Progenitor cell of endocrine pancreas (in vitro differentiated cells): ENCODE measurements at regions not wholly inside any gene's neighbourhood (a gene's known extent, or its start where the extent isn't known, plus 50 kb on each side); places are given as distances from the start of the nearest gene placed in this dataset.

Source experiments
- DNase-seq: peaks from one replicate; pipeline ENCODE4 v3.0.0; 2021; ENCODE audit warnings: low spot score; ENCODE audit not compliant: unreplicated experiment
- H3K27ac Mint-ChIP-seq: 2 replicates; pipeline ENCODE4 v1.8.0; 2021; ENCODE audit warnings: mild to moderate bottlenecking, moderate library complexity, mixed read lengths
- H3K27me3 Mint-ChIP-seq: 2 replicates; pipeline ENCODE4 v1.8.0; 2021; ENCODE audit warnings: mixed read lengths
- H3K36me3 Mint-ChIP-seq: 2 replicates; pipeline ENCODE4 v1.8.0; 2022; ENCODE audit warnings: mixed read lengths; ENCODE audit not compliant: insufficient read depth
- H3K4me1 Mint-ChIP-seq: 2 replicates; pipeline ENCODE4 v1.8.0; 2021; ENCODE audit warnings: low read depth, mixed read lengths
- H3K4me3 Mint-ChIP-seq: 2 replicates; pipeline ENCODE4 v1.8.0; 2021; ENCODE audit warnings: low read depth, mild to moderate bottlenecking, moderate library complexity, mixed read lengths
- H3K9me3 Mint-ChIP-seq: 2 replicates; pipeline ENCODE4 v1.8.0; 2021; ENCODE audit warnings: low read depth, mixed read lengths
- TF ChIP-seq, protein P1 (sequence below): fragments of 200-600 bp; sonication (generic); IDR thresholded peaks from one replicate; pipeline ENCODE4 v1.5.0; 2021; ENCODE audit warnings: antibody characterized with exemption, mild to moderate bottlenecking; ENCODE audit not compliant: unreplicated experiment

DNA sequence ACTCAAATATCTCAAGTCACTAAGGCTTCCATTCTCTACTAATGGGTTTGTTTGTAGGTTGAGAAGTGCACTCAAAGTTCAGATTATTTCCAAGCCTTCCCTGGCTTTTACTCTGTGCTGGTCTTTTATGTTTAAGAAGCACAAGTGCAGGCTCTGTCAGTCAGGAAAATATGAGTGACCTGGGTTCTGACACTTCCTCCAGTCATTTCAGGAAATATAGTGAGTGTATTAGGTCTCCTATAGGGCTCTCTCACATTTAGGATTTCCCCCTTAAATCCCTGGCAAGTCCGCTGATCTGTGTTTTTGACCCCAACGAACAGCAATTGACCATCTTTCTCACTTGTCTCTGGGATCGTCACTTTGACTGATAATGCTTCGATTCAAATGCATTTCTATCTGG lies 210.2 kb downstream of the ARPP21 start:
- no peaks in the 10 kb centered on the region for H3K36me3 Mint-ChIP-seq
- no peak overlapping the region for H3K27ac Mint-ChIP-seq

GRCh38 chr3:35849963-35850362 lies 210.6 kb downstream of the ARPP21 start:
- peaks cover 2% of the 10 kb centered on the region for H3K9me3 Mint-ChIP-seq
- H3K27me3 Mint-ChIP-seq, result no peaks in the 10 kb centered on the region
- no peaks in the 10 kb centered on the region for H3K4me1 Mint-ChIP-seq
- TF ChIP-seq, protein P1, sequence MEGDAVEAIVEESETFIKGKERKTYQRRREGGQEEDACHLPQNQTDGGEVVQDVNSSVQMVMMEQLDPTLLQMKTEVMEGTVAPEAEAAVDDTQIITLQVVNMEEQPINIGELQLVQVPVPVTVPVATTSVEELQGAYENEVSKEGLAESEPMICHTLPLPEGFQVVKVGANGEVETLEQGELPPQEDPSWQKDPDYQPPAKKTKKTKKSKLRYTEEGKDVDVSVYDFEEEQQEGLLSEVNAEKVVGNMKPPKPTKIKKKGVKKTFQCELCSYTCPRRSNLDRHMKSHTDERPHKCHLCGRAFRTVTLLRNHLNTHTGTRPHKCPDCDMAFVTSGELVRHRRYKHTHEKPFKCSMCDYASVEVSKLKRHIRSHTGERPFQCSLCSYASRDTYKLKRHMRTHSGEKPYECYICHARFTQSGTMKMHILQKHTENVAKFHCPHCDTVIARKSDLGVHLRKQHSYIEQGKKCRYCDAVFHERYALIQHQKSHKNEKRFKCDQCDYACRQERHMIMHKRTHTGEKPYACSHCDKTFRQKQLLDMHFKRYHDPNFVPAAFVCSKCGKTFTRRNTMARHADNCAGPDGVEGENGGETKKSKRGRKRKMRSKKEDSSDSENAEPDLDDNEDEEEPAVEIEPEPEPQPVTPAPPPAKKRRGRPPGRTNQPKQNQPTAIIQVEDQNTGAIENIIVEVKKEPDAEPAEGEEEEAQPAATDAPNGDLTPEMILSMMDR, result no peak
- H3K27ac Mint-ChIP-seq, result no peak overlapping the region
- no peak for DNase-seq
- H3K4me3 Mint-ChIP-seq, result no peak overlapping the region
- H3K36me3 Mint-ChIP-seq, result no peaks in the 10 kb centered on the region

More for the DNA sequence above, 210.2 kb downstream of the ARPP21 start:
- Mint-ChIP-seq H3K27me3 (no peaks in the 10 kb centered on the region), H3K4me3 (no peak overlapping the region), H3K9me3 (peaks cover under 1% of the 10 kb centered on the region), H3K4me1 (no peaks in the 10 kb centered on the region)
- DNase-seq, result no peak
- TF ChIP-seq, protein P1, result no peak

- TF ChIP-seq, protein P1, result no peak
- H3K9me3 Mint-ChIP-seq, result peaks cover 2% of the 10 kb centered on the region
- H3K4me1 Mint-ChIP-seq, result peaks cover 2% of the 10 kb centered on the region
- no peaks in the 10 kb centered on the region for H3K27me3 Mint-ChIP-seq
- no peak overlapping the region for H3K27ac Mint-ChIP-seq
- H3K4me3 Mint-ChIP-seq, result no peak overlapping the region
- no peaks in the 10 kb centered on the region for H3K36me3 Mint-ChIP-seq
- no peak for DNase-seq
These were observed 217.7 kb downstream of the ARPP21 start for GRCh38 chr3:35857004-35857403.

GRCh38 chr3:35862057-35862456 lies 222.7 kb downstream of the ARPP21 start:
- Mint-ChIP-seq H3K4me3 (no peak overlapping the region), H3K9me3 (no peaks in the 10 kb centered on the region), H3K36me3 (no peaks in the 10 kb centered on the region), H3K4me1 (peaks cover 8% of the 10 kb centered on the region), H3K27ac (no peak overlapping the region), H3K27me3 (no peaks in the 10 kb centered on the region)
- TF ChIP-seq, protein P1, result no peak
- DNase-seq, result no peak

- Mint-ChIP-seq H3K4me3 (no peak overlapping the region), H3K36me3 (no peaks in the 10 kb centered on the region), H3K9me3 (no peaks in the 10 kb centered on the region), H3K27ac (no peak overlapping the region), H3K27me3 (no peaks in the 10 kb centered on the region), H3K4me1 (peaks cover 9% of the 10 kb centered on the region)
- no peak for DNase-seq
- TF ChIP-seq, protein P1, result no peak
These were observed 225.5 kb downstream of the ARPP21 start for GRCh38 chr3:35864871-35865270.
